WERI-Rb-1 (cell line): ENCODE measurements at regions not wholly inside any gene's neighbourhood (a gene's known extent, or its start where the extent isn't known, plus 50 kb on each side); places are given as distances from the start of the nearest gene placed in this dataset.
"Not testable (repeated sequence)": the region's sequence is repeated elsewhere in the genome, so short reads cannot be mapped to it uniquely, and the experiment has no call there.

Experiments used
- DNase-seq: peaks from one replicate; pipeline ENCODE4 v3.0.0-alpha.2; 2020
- H3K27ac ChIP-seq: fragments of 250-450 bp; sonication (Bioruptor Pico); 2 replicates; pipeline ENCODE4 v1.5.1; 2020; ENCODE audit warnings: mild to moderate bottlenecking, moderate library complexity
- H3K27me3 ChIP-seq: fragments of 250-450 bp; sonication (Bioruptor Pico); 2 replicates; pipeline ENCODE4 v1.5.1; 2021; ENCODE audit warnings: mild to moderate bottlenecking, low read depth, moderate library complexity; ENCODE audit not compliant: insufficient read depth, severe bottlenecking
- H3K36me3 ChIP-seq: fragments of 250-450 bp; sonication (Bioruptor Pico); 2 replicates; pipeline ENCODE4 v1.5.1; 2020; ENCODE audit warnings: mild to moderate bottlenecking, moderate library complexity
- H3K4me3 ChIP-seq: 2 replicates; pipeline ENCODE4 v1.5.1; 2011; ENCODE audit warnings: low read depth, mild to moderate bottlenecking, control low read depth, low read length
- H3K9me3 ChIP-seq: fragments of 250-450 bp; sonication (Bioruptor Pico); 2 replicates; pipeline ENCODE4 v1.5.1; 2021; ENCODE audit warnings: mild to moderate bottlenecking, moderate library complexity; ENCODE audit not compliant: severe bottlenecking
- CTCF ChIP-seq: IDR thresholded peaks from 2 replicates; pipeline ENCODE4 v1.5.1; 2011; ENCODE audit warnings: low read depth, mild to moderate bottlenecking, control low read depth, inconsistent platforms, low read length

DNA sequence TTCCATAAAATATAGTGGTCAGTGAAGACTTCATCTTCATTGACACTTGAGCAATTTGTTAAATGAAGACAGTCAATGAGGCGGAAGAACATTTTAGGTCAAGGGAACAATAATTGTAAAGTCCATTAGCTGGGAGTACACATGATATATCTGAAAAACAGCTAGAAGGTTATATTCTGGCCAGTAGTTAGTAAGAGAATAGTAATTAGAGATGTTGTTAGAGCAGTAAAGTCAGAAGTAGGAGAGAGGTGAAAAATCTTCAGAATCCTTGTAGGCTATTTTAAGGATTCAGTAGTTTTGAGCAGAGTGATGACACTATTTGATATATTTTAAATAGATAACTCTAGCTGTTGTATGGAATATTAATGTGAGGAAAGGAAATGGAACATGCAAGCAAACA lies 915.6 kb upstream of the NEGR1 start:
- no peaks in the 10 kb centered on the region for H3K9me3 ChIP-seq
- H3K36me3 ChIP-seq = no peaks in the 10 kb centered on the region
- no peak for TF ChIP-seq CTCF
- H3K27me3 ChIP-seq = no peaks in the 10 kb centered on the region
- no peak for DNase-seq
- H3K4me3 ChIP-seq = no peak overlapping the region
- no peak overlapping the region for H3K27ac ChIP-seq

DNA sequence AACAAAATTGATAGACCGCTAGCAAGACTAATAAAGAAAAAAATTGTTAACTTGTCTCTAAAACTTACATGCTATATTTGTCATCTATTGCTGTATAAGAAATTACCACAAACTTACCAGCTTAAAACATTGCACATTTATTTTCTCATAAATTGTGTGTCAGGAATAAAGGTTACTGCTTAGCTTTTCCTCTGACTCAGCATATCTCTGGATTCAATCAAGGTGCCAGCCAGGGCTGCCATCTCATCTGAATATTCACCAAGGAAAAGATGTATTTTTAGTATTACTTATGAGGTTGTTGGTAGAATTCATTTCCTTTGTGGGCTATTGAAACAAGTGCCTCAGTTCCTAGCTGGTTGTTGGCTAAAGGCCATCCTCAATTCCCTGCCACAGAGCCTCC lies 912.6 kb upstream of the NEGR1 start:
- DNase-seq = no peak
- Histone ChIP-seq H3K27ac (no peak overlapping the region), H3K36me3 (no peaks in the 10 kb centered on the region), H3K9me3 (no peaks in the 10 kb centered on the region), H3K27me3 (no peaks in the 10 kb centered on the region), H3K4me3 (no peak overlapping the region)
- no peak for TF ChIP-seq CTCF

GRCh38 chr1:73183581-73183980 lies 901.2 kb upstream of the NEGR1 start:
- not testable (repeated sequence) for DNase-seq, H3K36me3 ChIP-seq, H3K27me3 ChIP-seq, H3K9me3 ChIP-seq, H3K4me3 ChIP-seq, H3K27ac ChIP-seq

DNA sequence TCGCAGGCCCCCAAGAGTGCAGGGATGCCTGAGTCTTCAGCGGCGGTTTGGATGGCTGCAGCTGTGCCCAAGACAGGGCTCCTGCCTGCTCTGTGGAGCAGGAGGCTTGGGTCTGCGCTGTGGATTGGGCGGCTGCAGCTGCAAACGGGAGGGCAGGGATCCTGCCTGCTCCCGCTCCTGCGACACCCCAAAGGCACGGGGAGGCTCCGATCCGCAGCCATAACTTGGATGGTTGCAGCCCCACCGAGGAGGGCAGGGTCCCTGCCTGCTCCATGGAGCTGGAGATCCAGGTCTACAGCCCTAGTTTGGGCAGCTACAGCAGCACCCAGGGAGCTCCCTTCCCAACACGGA lies 898.8 kb upstream of the NEGR1 start:
- H3K27ac ChIP-seq = no peak overlapping the region

GRCh38 chr1:73180397-73181189 lies 898.3 kb upstream of the NEGR1 start:
- H3K9me3 ChIP-seq = no peaks in the 10 kb centered on the region
- no peak for TF ChIP-seq CTCF

More for the DNA sequence above, 898.8 kb upstream of the NEGR1 start:
- no peak for TF ChIP-seq CTCF
- H3K9me3 ChIP-seq = no peaks in the 10 kb centered on the region
- no peaks in the 10 kb centered on the region for H3K27me3 ChIP-seq
- H3K36me3 ChIP-seq = no peaks in the 10 kb centered on the region
- no peak overlapping the region for H3K4me3 ChIP-seq
- DNase-seq = no peak

DNA sequence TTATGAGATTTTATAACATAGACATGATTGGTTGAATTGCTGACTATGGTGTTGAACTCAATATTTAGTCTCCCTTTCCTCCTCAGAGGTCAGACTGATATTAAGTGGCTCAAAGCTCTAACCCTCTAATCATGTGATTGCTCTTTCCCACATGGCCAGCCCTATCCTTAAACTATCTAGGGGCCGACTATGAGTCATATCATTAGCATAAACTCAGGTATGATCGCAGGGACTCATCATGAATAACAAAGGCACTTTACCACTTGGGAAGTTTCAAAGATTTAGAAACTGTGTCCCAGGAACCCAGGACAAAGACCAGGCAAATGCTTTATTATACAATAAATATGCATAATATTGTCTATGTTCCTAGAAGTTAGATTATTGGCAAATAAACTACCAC lies 894.6 kb upstream of the NEGR1 start:
- Histone ChIP-seq H3K36me3 (no peaks in the 10 kb centered on the region), H3K4me3 (no peak overlapping the region), H3K27ac (no peak overlapping the region), H3K27me3 (no peaks in the 10 kb centered on the region), H3K9me3 (no peaks in the 10 kb centered on the region)
- no peak for TF ChIP-seq CTCF
- DNase-seq = no peak

More at GRCh38 chr1:73180397-73181189, 898.3 kb upstream of the NEGR1 start:
- Histone ChIP-seq H3K27ac (no peak overlapping the region), H3K4me3 (no peak overlapping the region), H3K36me3 (no peaks in the 10 kb centered on the region), H3K27me3 (no peaks in the 10 kb centered on the region)
- DNase-seq = no peak
